Caki2 (cell line): ENCODE measurements at regions not wholly inside any gene's neighbourhood (a gene's known extent, or its start where the extent isn't known, plus 50 kb on each side); places are given as distances from the start of the nearest gene placed in this dataset.

ENCODE experiments used
- DNase-seq: peaks from one replicate; pipeline ENCODE4 v3.0.0-alpha.2; 2015; ENCODE audit warnings: low read depth
- in situ Hi-C: cut with HindIII; loops from 2 replicates; pipeline ENCODE4 v1.10.0; 2016; ENCODE audit warnings: low sequenced_read_pairs, low pct_unique_long_range_greater_than_20kb, mixed read lengths

- no peak for DNase-seq
- in situ Hi-C loops, result no loop called here
Measured at GRCh38 chr1:4004635-4005430, 104.8 kb upstream of the C1orf174 start.

- no peak for DNase-seq
- in situ Hi-C loops, result no loop called here
Measured at GRCh38 chr1:4005431-4005830, 105.4 kb upstream of the C1orf174 start.

GRCh38 chr1:4006676-4007374, 106.8 kb upstream of the C1orf174 start:
- no peak for DNase-seq
- in situ Hi-C loops, result no loop called here

- in situ Hi-C loops, result no loop called here
- no peak for DNase-seq
Measured at GRCh38 chr1:4010284-4010683, 110.2 kb upstream of the C1orf174 start.

- DNase-seq, result no peak
- in situ Hi-C loops, result no loop called here
Measured at GRCh38 chr1:4010814-4011605, 110.9 kb upstream of the C1orf174 start.

- no peak for DNase-seq
- in situ Hi-C loops, result no loop called here
Measured at GRCh38 chr1:4016351-4017130, 116.5 kb upstream of the C1orf174 start.

- in situ Hi-C loops, result no loop called here
- no peak for DNase-seq
Measured at GRCh38 chr1:4017636-4018365, 117.7 kb upstream of the C1orf174 start.

GRCh38 chr1:4018466-4019146, 118.5 kb upstream of the C1orf174 start:
- in situ Hi-C loops, result no loop called here
- no peak for DNase-seq

- DNase-seq, result no peak
- in situ Hi-C loops, result no loop called here
Measured at GRCh38 chr1:4019147-4019521, 119.1 kb upstream of the C1orf174 start.

GRCh38 chr1:4019606-4020331, 119.7 kb upstream of the C1orf174 start:
- DNase-seq, result no peak
- in situ Hi-C loops, result no loop called here

- in situ Hi-C loops, result no loop called here
- no peak for DNase-seq
Measured at GRCh38 chr1:4020449-4020848, 120.4 kb upstream of the C1orf174 start.

- DNase-seq, result no peak
- in situ Hi-C loops, result no loop called here
Measured at GRCh38 chr1:4021136-4021973, 121.3 kb upstream of the C1orf174 start.

GRCh38 chr1:4021974-4022268, 121.8 kb upstream of the C1orf174 start:
- in situ Hi-C loops, result no loop called here
- no peak for DNase-seq

GRCh38 chr1:4022715-4023114, 122.6 kb upstream of the C1orf174 start:
- in situ Hi-C loops, result no loop called here
- DNase-seq, result no peak

- in situ Hi-C loops, result no loop called here
- DNase-seq, result no peak
Measured at GRCh38 chr1:4023678-4024077, 123.6 kb upstream of the C1orf174 start.

- in situ Hi-C loops, result no loop called here
Measured at GRCh38 chr1:4024811-4025210, 124.7 kb upstream of the C1orf174 start.

More at GRCh38 chr1:4024811-4025210, 124.7 kb upstream of the C1orf174 start:
- DNase-seq, result no peak
